HT1080 (cell line): ENCODE measurements at regions not wholly inside any gene's neighbourhood (a gene's known extent, or its start where the extent isn't known, plus 50 kb on each side); places are given as distances from the start of the nearest gene placed in this dataset. TPM values are rescaled to one million over a fixed set of nuclear protein-coding genes. Genes with fewer than 3 reads are reported as not detected.

Experiments
- DNase-seq: peaks from one replicate; pipeline ENCODE4 v3.0.0-alpha.2; 2015; ENCODE audit warnings: low read depth
- small RNA-seq: library from RNA; depleted of rRNA; stranded (forward); fragments of <200 nt; gene quantifications from one replicate; pipeline ENCODE3, GENCODE V24; 2014

DNA sequence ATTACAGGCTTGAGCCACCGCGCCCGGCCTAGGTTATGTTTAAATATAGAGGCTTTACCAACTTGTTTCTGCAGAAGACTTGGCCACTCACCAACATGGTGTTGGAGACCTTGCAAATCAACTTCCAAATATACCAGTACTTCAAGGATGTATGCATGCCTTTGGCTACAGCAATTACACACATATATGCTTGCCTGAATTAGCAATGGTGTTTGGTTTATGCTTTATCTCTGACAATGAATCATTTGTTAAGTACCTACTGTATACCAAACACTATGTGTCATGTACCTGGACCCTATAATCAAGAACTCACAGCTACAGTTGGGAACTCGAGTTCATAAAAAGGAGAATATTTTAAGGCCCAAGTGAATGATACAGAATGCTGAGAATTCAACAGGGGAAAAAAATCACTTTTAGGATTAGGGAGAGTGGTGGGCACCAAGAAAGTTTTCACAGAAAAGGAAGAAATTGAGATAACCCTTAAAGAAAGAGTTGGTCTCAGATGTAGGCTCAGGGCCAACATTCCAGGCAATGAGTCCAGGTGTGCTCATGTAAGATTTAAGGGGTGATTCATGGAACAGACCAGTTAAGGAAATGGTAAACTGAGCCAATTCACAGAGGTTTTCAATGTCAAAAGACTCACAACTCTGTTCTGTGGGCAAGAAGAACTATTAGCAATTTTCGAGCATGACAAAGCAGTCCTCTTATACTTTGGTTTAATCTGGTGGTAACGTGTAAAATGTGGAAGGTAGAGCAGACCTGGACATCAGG, 98.9 kb downstream of the BCOR start:
- DNase-seq: no peak

Small RNAs in the stretch of these regions (small RNA-seq; reads per million reads assigned to genes)
- not detected for gene MIR1587
- gene MIR3937: not detected
- not detected for gene RN7SL732P
- gene RNU6-591P: not detected
